ENCODE measurements at regions not wholly inside any gene's neighbourhood (a gene's known extent, or its start where the extent isn't known, plus 50 kb on each side); places are given as distances from the start of the nearest gene placed in this dataset.
"Not testable (repeated sequence)": the region's sequence is repeated elsewhere in the genome, so short reads cannot be mapped to it uniquely, and the experiment has no call there.

DNA sequence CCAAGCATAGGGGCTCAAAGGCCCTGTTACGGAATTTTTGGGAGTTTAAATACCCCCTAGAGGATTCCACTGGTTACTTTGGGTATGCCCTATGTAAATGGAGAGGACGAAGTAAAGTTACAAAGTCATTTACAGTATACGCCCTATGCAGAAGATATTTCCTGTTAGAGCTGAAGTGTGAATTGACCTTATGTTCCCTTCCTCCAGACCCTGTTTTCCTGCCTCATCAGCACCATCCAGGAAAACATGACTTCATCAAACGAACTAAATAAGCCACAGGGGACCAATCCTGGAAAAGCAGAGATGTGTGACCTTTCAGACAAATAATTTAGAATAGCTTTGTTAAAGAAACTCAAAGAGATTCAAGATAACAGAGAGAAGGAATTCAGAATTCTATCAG lies 177.4 kb downstream of the SQOR start:
- DNase-seq = no peak

DNA sequence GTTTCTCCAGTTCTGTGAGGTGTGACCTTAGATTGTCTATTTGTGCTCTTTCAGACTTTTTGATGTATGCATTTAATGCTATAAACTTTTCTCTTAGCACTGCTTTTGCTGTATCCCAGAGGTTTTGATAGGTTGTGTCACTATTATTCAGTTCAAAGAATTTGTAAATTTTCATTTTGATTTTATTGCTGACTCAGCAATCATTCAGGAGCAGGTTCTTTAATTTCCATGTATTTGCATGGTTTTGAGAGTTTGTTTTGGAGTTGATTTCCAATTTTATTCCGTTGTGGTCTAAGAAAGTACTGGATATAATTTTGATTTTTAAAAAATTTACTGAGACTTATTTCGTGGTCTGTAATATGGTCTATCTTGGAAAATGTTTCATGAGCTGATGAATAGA lies 182.7 kb downstream of the SQOR start:
- not testable (repeated sequence) for DNase-seq

GRCh38 chr15:45821390-45821789 lies 186.6 kb downstream of the SQOR start:
- DNase-seq = no peak

GRCh38 chr15:45822968-45823367 lies 188.1 kb downstream of the SQOR start:
- not testable (repeated sequence) for DNase-seq

DNA sequence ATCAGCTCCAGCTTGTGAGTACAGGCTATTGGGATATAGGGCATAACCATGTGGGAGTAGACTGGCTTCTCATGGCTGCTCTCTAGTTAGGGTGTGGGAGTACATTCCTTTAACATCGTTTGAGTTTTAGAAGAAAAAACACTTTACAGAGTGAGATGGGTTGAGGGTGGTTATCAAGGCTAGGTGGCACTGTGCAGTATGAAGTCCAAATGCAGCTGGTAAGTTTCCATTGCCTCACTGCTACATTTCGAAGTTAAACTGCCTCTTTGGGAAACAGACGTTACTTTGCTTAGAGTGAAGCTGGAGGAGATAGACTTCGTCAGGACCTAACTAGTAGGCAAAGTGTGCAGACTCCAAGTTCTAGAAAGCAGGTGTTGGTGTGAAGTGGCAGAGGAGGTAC lies 192.4 kb downstream of the SQOR start:
- DNase-seq = no peak

- no peak for DNase-seq
Observed at GRCh38 chr15:45827766-45828165, 192.9 kb downstream of the SQOR start.

GRCh38 chr15:45829336-45830153 lies 194.7 kb downstream of the SQOR start:
- no peak for DNase-seq

DNA sequence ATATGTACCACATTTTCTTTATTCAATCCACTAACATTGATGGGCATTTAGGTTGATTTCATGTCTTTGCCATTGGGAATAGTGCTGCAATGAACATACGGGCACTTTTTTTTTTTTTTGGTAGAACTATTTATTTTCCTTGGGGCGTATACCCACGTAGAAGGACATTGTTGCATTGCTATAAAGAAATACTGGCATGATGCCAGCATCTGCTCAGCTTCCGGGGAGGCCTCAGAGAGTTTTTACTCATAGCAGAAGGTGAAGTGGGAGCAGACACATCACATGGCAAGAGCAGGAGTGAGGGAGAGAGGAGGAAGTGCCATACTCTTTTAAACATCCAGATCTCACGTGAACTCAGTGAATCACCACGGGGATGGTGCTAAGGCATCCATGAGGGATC lies 197.0 kb downstream of the SQOR start:
- DNase-seq = no peak

DNA sequence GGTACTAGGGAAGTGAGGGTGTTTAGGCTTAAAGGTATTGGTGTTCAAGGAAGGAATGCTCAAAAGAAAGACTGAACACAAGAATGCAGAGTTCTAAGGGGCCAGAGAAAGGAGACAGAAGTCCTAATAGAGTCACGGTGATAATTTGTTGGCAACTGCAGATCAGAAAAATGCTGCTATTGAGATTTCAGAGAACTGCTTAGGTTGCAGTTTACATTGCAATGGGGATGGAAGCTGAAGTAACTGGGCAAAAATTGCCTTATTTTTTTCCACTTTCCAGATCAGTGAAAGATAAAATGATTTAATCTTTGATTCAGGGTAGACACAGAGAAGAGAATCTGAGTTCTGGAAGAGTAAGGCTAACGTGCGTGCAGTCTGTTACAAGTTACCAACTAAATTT lies 199.8 kb downstream of the SQOR start:
- no peak for DNase-seq

GRCh38 chr15:45842151-45842550 lies 207.3 kb downstream of the SQOR start:
- DNase-seq = no peak

GRCh38 chr15:45847645-45848044 lies 212.8 kb downstream of the SQOR start:
- DNase-seq = no peak

- DNase-seq = no peak
Observed at GRCh38 chr15:45849136-45849535, 214.3 kb downstream of the SQOR start.

DNA sequence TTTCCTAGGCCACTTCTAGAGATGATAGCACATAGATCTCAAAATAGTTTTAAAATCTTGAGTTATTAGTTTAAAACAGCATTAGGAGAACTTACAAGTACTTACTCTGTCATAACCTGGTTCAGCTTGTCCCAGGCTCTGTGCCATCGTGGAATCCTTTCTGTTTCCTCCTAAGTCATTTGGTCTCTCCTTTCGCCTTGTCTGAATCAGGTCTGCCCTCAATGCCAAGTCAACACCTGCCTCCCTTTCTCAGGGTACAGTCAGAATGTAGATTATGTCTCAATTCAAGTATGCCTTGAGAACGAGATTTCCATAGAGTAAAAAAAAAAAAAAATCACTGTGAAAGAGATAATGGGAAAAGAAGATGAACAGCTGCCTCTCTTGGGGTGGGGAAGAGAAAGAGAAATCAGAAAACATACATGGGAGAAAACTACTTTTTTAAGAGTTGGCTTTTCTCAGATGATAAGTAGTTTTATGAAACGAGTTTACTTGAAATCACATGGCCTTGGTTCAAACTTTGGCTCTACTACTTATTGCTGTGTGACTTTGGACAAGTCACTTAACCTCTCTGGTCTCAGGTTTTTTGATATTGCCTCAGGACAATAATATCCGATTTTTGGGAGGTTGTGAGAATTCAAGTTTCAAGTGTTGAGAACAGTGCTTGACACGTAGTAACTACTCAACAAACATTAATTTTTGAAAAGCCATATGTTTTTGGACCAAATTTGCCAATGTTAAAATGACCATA lies 219.8 kb downstream of the SQOR start:
- DNase-seq = no peak

- DNase-seq = no peak
Observed at GRCh38 chr15:45855210-45855906, 220.5 kb downstream of the SQOR start.

DNA sequence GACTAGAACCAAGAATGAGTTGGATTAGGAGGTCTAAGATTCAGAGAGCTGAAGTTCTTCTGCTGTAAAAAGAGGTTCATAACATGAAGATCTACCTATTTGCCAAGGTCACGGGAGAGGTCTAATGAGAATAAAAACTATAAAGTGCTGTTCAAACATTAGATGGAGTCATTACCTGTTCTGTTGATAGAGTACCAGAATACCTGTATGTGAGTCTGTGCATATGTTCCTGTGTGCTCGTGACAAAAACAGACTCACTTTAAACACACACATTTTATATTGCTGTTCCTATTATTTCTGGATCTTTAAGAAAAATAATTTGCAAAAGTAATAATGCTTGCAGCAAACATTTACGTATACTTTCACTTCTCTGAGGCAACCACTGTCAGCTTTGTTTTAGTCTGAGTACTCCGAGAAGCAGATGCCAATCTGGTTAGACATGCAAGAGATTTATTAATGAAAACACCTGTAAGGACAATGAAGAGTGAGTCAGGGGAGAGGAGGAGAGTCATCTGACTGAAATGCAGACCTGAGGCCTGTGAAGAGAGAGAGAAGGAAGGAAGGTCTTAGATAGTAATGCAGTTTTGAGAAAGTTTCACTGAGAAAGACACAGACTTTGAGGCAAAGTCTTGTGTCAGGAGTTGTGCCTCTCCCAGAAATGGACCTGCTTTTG lies 221.2 kb downstream of the SQOR start:
- DNase-seq = no peak

GRCh38 chr15:45857291-45857690 lies 222.5 kb downstream of the SQOR start:
- no peak for DNase-seq

- no peak for DNase-seq
Observed at GRCh38 chr15:45858491-45858890, 223.7 kb downstream of the SQOR start.

DNA sequence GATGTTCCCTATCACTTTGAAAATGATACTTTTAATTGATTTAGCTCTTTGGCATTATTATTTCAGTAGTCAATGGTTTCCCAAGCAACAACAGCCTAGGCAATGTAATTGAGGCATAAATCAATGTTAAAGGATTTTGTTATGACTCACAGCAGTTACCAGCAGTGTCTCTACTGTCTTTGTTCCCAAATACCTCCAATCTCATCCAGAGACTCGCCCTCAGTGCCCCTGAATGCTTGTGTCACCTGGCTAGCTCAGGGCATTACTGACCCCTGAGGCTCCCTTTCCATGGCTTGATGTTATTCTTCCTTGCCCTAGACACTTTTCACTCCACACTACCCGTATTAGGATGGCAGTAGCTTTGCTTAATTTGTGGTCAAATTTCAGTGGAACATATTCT lies 227.2 kb downstream of the SQOR start:
- DNase-seq = no peak

DNA sequence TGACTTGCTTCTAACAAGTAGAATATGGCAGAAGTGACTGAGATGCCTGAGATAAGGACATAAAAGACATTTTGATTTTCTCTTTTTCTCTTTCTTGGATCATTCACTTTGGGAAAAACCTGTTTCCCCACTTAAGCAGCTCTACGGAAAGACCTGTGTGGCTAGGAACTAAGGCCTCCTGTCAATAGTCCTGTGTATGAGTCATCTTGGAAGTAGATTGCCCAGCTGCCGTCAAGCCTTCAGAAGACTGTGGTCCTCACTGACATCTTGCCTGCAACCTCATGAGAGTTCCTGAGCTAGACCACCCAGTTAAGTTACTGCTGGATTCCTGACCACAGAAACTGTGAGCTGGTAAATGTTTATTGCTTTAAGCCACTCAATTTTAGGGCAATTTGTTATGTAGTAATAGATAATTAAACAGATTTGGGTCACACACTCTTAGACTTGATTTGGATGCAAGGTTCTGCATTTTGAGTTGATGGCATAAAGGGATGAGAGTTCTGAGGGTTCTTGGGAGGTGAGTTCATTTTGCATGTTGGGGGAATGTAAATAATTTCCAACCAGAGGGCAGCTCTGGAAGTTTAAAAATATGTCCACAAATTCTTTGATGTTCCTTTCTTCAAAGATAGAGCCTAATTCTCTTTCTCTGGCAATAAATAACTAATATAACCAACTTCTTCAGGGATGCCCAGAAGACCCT lies 229.2 kb downstream of the SQOR start:
- no peak for DNase-seq

- DNase-seq = no peak
Observed at GRCh38 chr15:45866616-45867015, 231.8 kb downstream of the SQOR start.

DNA sequence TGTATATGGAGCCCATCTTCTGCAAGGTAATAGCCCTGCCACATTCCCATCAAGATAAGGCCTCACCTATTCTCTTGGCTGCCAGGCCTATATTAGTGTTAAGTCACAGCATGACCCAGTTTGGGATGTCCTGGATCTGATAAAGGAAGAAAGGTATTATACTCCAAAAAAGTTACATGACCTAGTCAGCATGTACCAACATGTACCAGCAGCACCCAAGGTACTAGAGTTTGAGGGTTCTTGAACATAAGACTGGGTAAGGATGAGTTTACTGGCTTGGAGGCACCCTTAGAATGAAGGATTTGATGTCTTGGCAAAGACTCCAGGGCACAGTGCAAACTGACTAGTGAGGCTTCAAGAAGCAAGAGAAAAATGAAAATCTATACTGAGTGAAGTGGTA lies 232.5 kb downstream of the SQOR start:
- DNase-seq = no peak

GRCh38 chr15:45868109-45868691 lies 233.4 kb downstream of the SQOR start:
- no peak for DNase-seq

All from CD4-positive, alpha-beta T cell treated with Interleukin-21 for 1 hour (primary cell).